WTC11 (cell line): ENCODE measurements at regions not wholly inside any gene's neighbourhood (a gene's known extent, or its start where the extent isn't known, plus 50 kb on each side); places are given as distances from the start of the nearest gene placed in this dataset.

Source experiments
- ATAC-seq: fragments of 200-7000 bp; cut with Tn5 transposase; 2 replicates; pipeline ENCODE4 v1.10.0; 2021; ENCODE audit warnings: mild to moderate bottlenecking, moderate library complexity
- CTCF ChIA-PET: fragments of 300-600 bp; sonication (Branson Sonifier 250); formaldehyde crosslinking; loops from one replicate; lab custom pipeline; 2021; ENCODE audit warnings: antibody characterized with exemption; lab: Charles Lee
- POLR2A ChIA-PET: fragments of 350-600 bp; sonication (Branson Sonifier 250); formaldehyde crosslinking; loops from one replicate; lab custom pipeline; 2021; ENCODE audit warnings: antibody characterized with exemption; lab: Charles Lee
- DNase-seq: peaks from one replicate; pipeline ENCODE4 v3.0.0; 2021; ENCODE audit warnings: low spot score
- H3K27ac Mint-ChIP-seq: 2 replicates; pipeline ENCODE4 v1.8.0; 2021; ENCODE audit warnings: mixed read lengths
- H3K27me3 Mint-ChIP-seq: 2 replicates; pipeline ENCODE4 v1.8.0; 2021; ENCODE audit warnings: low read depth, mild to moderate bottlenecking, moderate library complexity, mixed read lengths
- H3K36me3 Mint-ChIP-seq: 2 replicates; pipeline ENCODE4 v1.8.0; 2021; ENCODE audit warnings: mixed read lengths
- H3K4me1 Mint-ChIP-seq: 2 replicates; pipeline ENCODE4 v1.8.0; 2022; ENCODE audit warnings: mixed read lengths
- H3K4me3 Mint-ChIP-seq: 2 replicates; pipeline ENCODE4 v1.8.0; 2021; ENCODE audit warnings: mild to moderate bottlenecking, moderate library complexity, mixed read lengths
- H3K9me3 Mint-ChIP-seq: 2 replicates; pipeline ENCODE4 v1.8.0; 2021; ENCODE audit warnings: mixed read lengths
- AR ChIP-seq: fragments of 250-450 bp; sonication (Bioruptor Pico); IDR thresholded peaks from 2 replicates; pipeline ENCODE4 v1.9.0; 2021; ENCODE audit warnings: mild to moderate bottlenecking
- ATF1 ChIP-seq: sonication (generic); formaldehyde crosslinking; IDR thresholded peaks from 2 replicates; pipeline ENCODE4 v1.8.1; 2023; ENCODE audit warnings: mild to moderate bottlenecking, moderate library complexity, missing genetic modification reagents
- ATF3 ChIP-seq: sonication (generic); formaldehyde crosslinking; conservative IDR thresholded peaks from 2 replicates; pipeline ENCODE4 v1.8.1; 2022; ENCODE audit warnings: mild to moderate bottlenecking, missing genetic modification reagents
- CREB1 ChIP-seq: sonication (generic); formaldehyde crosslinking; IDR thresholded peaks from 2 replicates; pipeline ENCODE4 v1.8.0; 2023; ENCODE audit warnings: mild to moderate bottlenecking, missing genetic modification reagents
- CREM ChIP-seq: sonication (generic); formaldehyde crosslinking; IDR thresholded peaks from 2 replicates; pipeline ENCODE4 v1.8.1; 2022; ENCODE audit warnings: mild to moderate bottlenecking, missing genetic modification reagents, moderate library complexity
- CTCF ChIP-seq: fragments of 200-600 bp; IDR thresholded peaks from 2 replicates; pipeline ENCODE4 v1.8.0; 2022; ENCODE audit warnings: antibody characterized with exemption
- E2F4 ChIP-seq: sonication (generic); formaldehyde crosslinking; IDR thresholded peaks from 2 replicates; pipeline ENCODE4 v1.8.1; 2022; ENCODE audit warnings: low read depth, mild to moderate bottlenecking, moderate library complexity, missing genetic modification reagents, borderline replicate concordance
- ELF4 ChIP-seq: sonication (generic); formaldehyde crosslinking; IDR thresholded peaks from 2 replicates; pipeline ENCODE4 v1.8.1; 2022; ENCODE audit warnings: low read depth, mild to moderate bottlenecking, moderate library complexity, missing genetic modification reagents
- FOXK1 ChIP-seq: sonication (generic); formaldehyde crosslinking; IDR thresholded peaks from 2 replicates; pipeline ENCODE4 v1.8.0; 2022; ENCODE audit warnings: mild to moderate bottlenecking, moderate library complexity, missing genetic modification reagents
- JAZF1 ChIP-seq: fragments of 250-450 bp; sonication (Bioruptor Pico); IDR thresholded peaks from 2 replicates; pipeline ENCODE4 v1.9.0; 2021; ENCODE audit warnings: moderate library complexity, mild to moderate bottlenecking, inconsistent platforms
- SMAD3 ChIP-seq: sonication (generic); formaldehyde crosslinking; IDR thresholded peaks from 2 replicates; pipeline ENCODE4 v1.8.0; 2022; ENCODE audit warnings: missing genetic modification reagents, mild to moderate bottlenecking, borderline replicate concordance
- TEAD1 ChIP-seq: sonication (generic); formaldehyde crosslinking; IDR thresholded peaks from 2 replicates; pipeline ENCODE4 v1.8.0; 2022; ENCODE audit warnings: mild to moderate bottlenecking, missing genetic modification reagents
- TEAD4 ChIP-seq: sonication (generic); formaldehyde crosslinking; IDR thresholded peaks from 2 replicates; pipeline ENCODE4 v1.8.0; 2022; ENCODE audit warnings: mild to moderate bottlenecking, missing genetic modification reagents
- ZBTB21 ChIP-seq: sonication (generic); formaldehyde crosslinking; IDR thresholded peaks from 2 replicates; pipeline ENCODE4 v1.8.1; 2023; ENCODE audit warnings: mild to moderate bottlenecking, missing genetic modification reagents, borderline replicate concordance
- ZNF138 ChIP-seq: sonication (generic); formaldehyde crosslinking; conservative IDR thresholded peaks from 2 replicates; pipeline ENCODE4 v1.8.1; 2022; ENCODE audit warnings: mild to moderate bottlenecking, moderate library complexity, missing genetic modification reagents
- TF ChIP-seq, protein P1 (sequence below): sonication (generic); formaldehyde crosslinking; IDR thresholded peaks from 2 replicates; pipeline ENCODE4 v1.8.1; 2023; ENCODE audit warnings: mild to moderate bottlenecking, moderate library complexity, missing genetic modification reagents
- TF ChIP-seq, protein P2 (sequence below): sonication (generic); formaldehyde crosslinking; IDR thresholded peaks from 2 replicates; pipeline ENCODE4 v1.8.0; 2023; ENCODE audit warnings: mild to moderate bottlenecking, missing genetic modification reagents
- TF ChIP-seq, protein P3 (sequence below): sonication (generic); formaldehyde crosslinking; IDR thresholded peaks from 2 replicates; pipeline ENCODE4 v1.8.0; 2022; ENCODE audit warnings: mild to moderate bottlenecking, missing genetic modification reagents
- TF ChIP-seq, protein P4 (sequence below): fragments of 250-450 bp; sonication (Bioruptor Pico); IDR thresholded peaks from 2 replicates; pipeline ENCODE4 v1.9.0; 2021; ENCODE audit warnings: moderate library complexity, mild to moderate bottlenecking, inconsistent platforms, borderline replicate concordance
- TF ChIP-seq, protein P5 (sequence below): fragments of 250-450 bp; sonication (Bioruptor Pico); IDR thresholded peaks from 2 replicates; pipeline ENCODE4 v2.1.2; 2022; ENCODE audit warnings: mild to moderate bottlenecking, moderate library complexity

- ChIA-PET POLR2A (no interaction called here), CTCF (no interaction called here)
- DNase-seq (peak; percentile 13), ATAC-seq (no peak)
- peaks cover 8% of the 10 kb centered on the region for H3K9me3 Mint-ChIP-seq
- no peak overlapping the region for H3K27ac Mint-ChIP-seq
- no peak overlapping the region for H3K4me3 Mint-ChIP-seq
- no peaks in the 10 kb centered on the region for H3K27me3 Mint-ChIP-seq
- no peaks in the 10 kb centered on the region for H3K4me1 Mint-ChIP-seq
- TF ChIP-seq, protein P1, sequence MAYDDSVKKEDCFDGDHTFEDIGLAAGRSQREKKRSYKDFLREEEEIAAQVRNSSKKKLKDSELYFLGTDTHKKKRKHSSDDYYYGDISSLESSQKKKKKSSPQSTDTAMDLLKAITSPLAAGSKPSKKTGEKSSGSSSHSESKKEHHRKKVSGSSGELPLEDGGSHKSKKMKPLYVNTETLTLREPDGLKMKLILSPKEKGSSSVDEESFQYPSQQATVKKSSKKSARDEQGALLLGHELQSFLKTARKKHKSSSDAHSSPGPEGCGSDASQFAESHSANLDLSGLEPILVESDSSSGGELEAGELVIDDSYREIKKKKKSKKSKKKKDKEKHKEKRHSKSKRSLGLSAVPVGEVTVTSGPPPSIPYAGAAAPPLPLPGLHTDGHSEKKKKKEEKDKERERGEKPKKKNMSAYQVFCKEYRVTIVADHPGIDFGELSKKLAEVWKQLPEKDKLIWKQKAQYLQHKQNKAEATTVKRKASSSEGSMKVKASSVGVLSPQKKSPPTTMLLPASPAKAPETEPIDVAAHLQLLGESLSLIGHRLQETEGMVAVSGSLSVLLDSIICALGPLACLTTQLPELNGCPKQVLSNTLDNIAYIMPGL (CRISPR knock-in tag): no peak
- TF ChIP-seq TEAD4 (CRISPR knock-in tag) (peak; percentile 55; the same call in 1 of the 2 replicates), ELF4 (no peak), TEAD1 (peak; percentile 87; the same call in 1 of the 2 replicates)
- peaks cover 5% of the 10 kb centered on the region for H3K36me3 Mint-ChIP-seq
Measured at GRCh38 chr4:178356725-178357124, 914.5 kb upstream of the AGA start.

DNA sequence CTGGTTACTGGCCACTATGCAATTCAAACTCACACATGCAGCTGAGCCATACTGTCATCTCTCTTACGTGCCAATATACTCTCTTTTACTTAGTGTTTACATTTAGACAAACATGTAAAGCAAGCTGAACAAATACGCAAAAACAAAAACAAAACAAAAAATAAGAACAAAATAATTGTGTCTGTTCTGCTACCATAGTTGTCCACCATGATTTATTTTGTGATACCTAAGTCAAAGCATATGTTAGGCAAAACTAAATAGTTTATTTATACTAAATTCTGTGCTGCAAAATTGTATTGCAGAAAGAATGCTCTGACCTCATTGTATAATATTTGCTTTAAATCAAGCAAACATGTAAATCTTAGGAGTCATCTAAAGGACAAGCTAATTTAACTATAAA lies 943.2 kb upstream of the AGA start:
- TF ChIP-seq ATF1 (CRISPR knock-in tag) (no peak), FOXK1 (CRISPR knock-in tag) (no peak), CTCF (no peak), ZBTB21 (CRISPR knock-in tag) (no peak), E2F4 (CRISPR knock-in tag) (no peak), JAZF1 (no peak), ATF3 (CRISPR knock-in tag) (no peak), CREM (CRISPR knock-in tag) (no peak), AR (CRISPR knock-in tag) (no peak), CREB1 (CRISPR knock-in tag) (no peak), SMAD3 (CRISPR knock-in tag) (no peak), ZNF138 (no peak)
- TF ChIP-seq, protein P2, sequence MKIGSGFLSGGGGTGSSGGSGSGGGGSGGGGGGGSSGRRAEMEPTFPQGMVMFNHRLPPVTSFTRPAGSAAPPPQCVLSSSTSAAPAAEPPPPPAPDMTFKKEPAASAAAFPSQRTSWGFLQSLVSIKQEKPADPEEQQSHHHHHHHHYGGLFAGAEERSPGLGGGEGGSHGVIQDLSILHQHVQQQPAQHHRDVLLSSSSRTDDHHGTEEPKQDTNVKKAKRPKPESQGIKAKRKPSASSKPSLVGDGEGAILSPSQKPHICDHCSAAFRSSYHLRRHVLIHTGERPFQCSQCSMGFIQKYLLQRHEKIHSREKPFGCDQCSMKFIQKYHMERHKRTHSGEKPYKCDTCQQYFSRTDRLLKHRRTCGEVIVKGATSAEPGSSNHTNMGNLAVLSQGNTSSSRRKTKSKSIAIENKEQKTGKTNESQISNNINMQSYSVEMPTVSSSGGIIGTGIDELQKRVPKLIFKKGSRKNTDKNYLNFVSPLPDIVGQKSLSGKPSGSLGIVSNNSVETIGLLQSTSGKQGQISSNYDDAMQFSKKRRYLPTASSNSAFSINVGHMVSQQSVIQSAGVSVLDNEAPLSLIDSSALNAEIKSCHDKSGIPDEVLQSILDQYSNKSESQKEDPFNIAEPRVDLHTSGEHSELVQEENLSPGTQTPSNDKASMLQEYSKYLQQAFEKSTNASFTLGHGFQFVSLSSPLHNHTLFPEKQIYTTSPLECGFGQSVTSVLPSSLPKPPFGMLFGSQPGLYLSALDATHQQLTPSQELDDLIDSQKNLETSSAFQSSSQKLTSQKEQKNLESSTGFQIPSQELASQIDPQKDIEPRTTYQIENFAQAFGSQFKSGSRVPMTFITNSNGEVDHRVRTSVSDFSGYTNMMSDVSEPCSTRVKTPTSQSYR (CRISPR knock-in tag): no peak
- TF ChIP-seq, protein P3, sequence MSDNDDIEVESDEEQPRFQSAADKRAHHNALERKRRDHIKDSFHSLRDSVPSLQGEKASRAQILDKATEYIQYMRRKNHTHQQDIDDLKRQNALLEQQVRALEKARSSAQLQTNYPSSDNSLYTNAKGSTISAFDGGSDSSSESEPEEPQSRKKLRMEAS (CRISPR knock-in tag): no peak
- TF ChIP-seq, protein P4, sequence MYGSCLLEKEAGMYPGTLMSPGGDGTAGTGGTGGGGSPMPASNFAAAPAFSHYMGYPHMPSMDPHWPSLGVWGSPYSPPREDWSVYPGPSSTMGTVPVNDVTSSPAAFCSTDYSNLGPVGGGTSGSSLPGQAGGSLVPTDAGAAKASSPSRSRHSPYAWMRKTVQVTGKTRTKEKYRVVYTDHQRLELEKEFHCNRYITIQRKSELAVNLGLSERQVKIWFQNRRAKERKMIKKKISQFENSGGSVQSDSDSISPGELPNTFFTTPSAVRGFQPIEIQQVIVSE (CRISPR knock-in tag): no peak
- TF ChIP-seq, protein P5, sequence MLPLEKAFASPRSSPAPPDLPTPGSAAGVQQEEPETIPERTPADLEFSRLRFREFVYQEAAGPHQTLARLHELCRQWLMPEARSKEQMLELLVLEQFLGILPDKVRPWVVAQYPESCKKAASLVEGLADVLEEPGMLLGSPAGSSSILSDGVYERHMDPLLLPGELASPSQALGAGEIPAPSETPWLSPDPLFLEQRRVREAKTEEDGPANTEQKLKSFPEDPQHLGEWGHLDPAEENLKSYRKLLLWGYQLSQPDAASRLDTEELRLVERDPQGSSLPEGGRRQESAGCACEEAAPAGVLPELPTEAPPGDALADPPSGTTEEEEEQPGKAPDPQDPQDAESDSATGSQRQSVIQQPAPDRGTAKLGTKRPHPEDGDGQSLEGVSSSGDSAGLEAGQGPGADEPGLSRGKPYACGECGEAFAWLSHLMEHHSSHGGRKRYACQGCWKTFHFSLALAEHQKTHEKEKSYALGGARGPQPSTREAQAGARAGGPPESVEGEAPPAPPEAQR (CRISPR knock-in tag): no peak
- TF ChIP-seq, protein P1 (CRISPR knock-in tag): no peak
- TF ChIP-seq, all 79 proteins: peak for 0
- H3K27ac Mint-ChIP-seq: no peak overlapping the region

More for the DNA sequence above, 943.2 kb upstream of the AGA start:
- Mint-ChIP-seq H3K4me1 (no peaks in the 10 kb centered on the region), H3K9me3 (peaks cover 21% of the 10 kb centered on the region), H3K27me3 (no peaks in the 10 kb centered on the region), H3K4me3 (no peak overlapping the region), H3K36me3 (no peaks in the 10 kb centered on the region)
- DNase-seq: no peak
- ChIA-PET POLR2A (no interaction called here), CTCF (no interaction called here)
- ATAC-seq: no peak
